CD4-positive, alpha-beta T cell (primary cell): ENCODE measurements at regions not wholly inside any gene's neighbourhood (a gene's known extent, or its start where the extent isn't known, plus 50 kb on each side); places are given as distances from the start of the nearest gene placed in this dataset.

Source experiments
- ATAC-seq: fragments of 200-7000 bp; cut with Tn5 transposase; one replicate; pipeline ENCODE4 v1.10.0; 2022; ENCODE audit warnings: mild to moderate bottlenecking; ENCODE audit not compliant: poor library complexity
- CTCF ChIA-PET: fragments of 350-600 bp; sonication (Branson Sonifier 250); formaldehyde crosslinking; loops from one replicate; lab custom pipeline; 2021; ENCODE audit warnings: antibody characterized with exemption, inconsistent platforms; lab: Charles Lee
- POLR2A ChIA-PET: fragments of 350-600 bp; sonication (Branson Sonifier 250); formaldehyde crosslinking; loops from one replicate; lab custom pipeline; 2021; ENCODE audit warnings: antibody characterized with exemption, inconsistent platforms; lab: Charles Lee
- DNase-seq, 14 experiments: peaks; one replicate each; pipeline ENCODE4 v3.0.0-alpha.2; 2013 to 2020; ENCODE audit warnings: mixed read lengths in 2 of 14
- H3K27ac ChIP-seq, 2 donors: one replicate each; pipeline versions ENCODE4 v1.5.1 to v1.7.0; 2013; ENCODE audit warnings: low read length in 2 of 2, low read depth in 1 of 2, mild to moderate bottlenecking in 1 of 2
- H3K27me3 ChIP-seq, 2 experiments: 1 replicate in 1 of 2; 2 replicates in 1 of 2; pipeline versions ENCODE4 v1.6.1 to v1.7.0; 2013; ENCODE audit warnings: low read length in 2 of 2, control low read depth in 1 of 2, mild to moderate bottlenecking in 1 of 2, moderate library complexity in 1 of 2; ENCODE audit not compliant: insufficient read depth in 2 of 2, control insufficient read depth in 1 of 2
- H3K36me3 ChIP-seq: one replicate; pipeline ENCODE4 v1.6.1; 2013; ENCODE audit warnings: low read length, control low read depth; ENCODE audit not compliant: insufficient read depth
- H3K4me1 ChIP-seq: one replicate; pipeline ENCODE4 v1.6.1; 2013; ENCODE audit warnings: low read length, control low read depth; ENCODE audit not compliant: insufficient read depth
- H3K4me3 ChIP-seq: one replicate; pipeline ENCODE4 v1.5.1; 2013; ENCODE audit warnings: mild to moderate bottlenecking, low read length, moderate library complexity
- H3K9me3 ChIP-seq, 2 experiments: 1 replicate in 1 of 2; 2 replicates in 1 of 2; pipeline versions ENCODE4 v1.6.1 to v1.7.0; 2013; ENCODE audit warnings: low read length in 2 of 2, mild to moderate bottlenecking in 2 of 2, control low read depth in 1 of 2, moderate library complexity in 1 of 2; ENCODE audit not compliant: control insufficient read depth in 1 of 2, insufficient read depth in 1 of 2
- H3K27ac Mint-ChIP-seq: one replicate; pipeline ENCODE4 v1.8.0; 2020; ENCODE audit warnings: mixed read lengths
- H3K27me3 Mint-ChIP-seq: one replicate; pipeline ENCODE4 v1.8.0; 2021; ENCODE audit warnings: mixed read lengths
- H3K36me3 Mint-ChIP-seq: one replicate; pipeline ENCODE4 v1.8.0; 2021; ENCODE audit warnings: low read depth, mixed read lengths
- H3K4me1 Mint-ChIP-seq: one replicate; pipeline ENCODE4 v1.8.0; 2021; ENCODE audit warnings: low read depth, mixed read lengths
- H3K4me3 Mint-ChIP-seq: one replicate; pipeline ENCODE4 v1.8.0; 2020; ENCODE audit warnings: mild to moderate bottlenecking, mixed read lengths
- H3K9me3 Mint-ChIP-seq: one replicate; pipeline ENCODE4 v1.8.0; 2020; ENCODE audit warnings: mixed read lengths
- CTCF ChIP-seq: fragments of 200-600 bp; IDR thresholded peaks from one replicate; pipeline ENCODE4 v1.8.0; 2022; ENCODE audit warnings: antibody characterized with exemption, mild to moderate bottlenecking
- intact Hi-C, 2 experiments: fragments of 100-400 bp; cut with DNase I in 1 of 2; cut with micrococcal nuclease in 1 of 2; formaldehyde crosslinking; loops; one replicate each; pipeline versions ENCODE4 v1.15.1 to v1.9.0; 2023 to 2025; cut with DNase I, micrococcal nuclease

- Mint-ChIP-seq H3K27me3 (no peaks in the 10 kb centered on the region), H3K4me3 (no peak overlapping the region), H3K36me3 (no peaks in the 10 kb centered on the region), H3K27ac (no peak overlapping the region), H3K9me3 (peaks cover 3% of the 10 kb centered on the region), H3K4me1 (no peaks in the 10 kb centered on the region)
- ChIA-PET CTCF (no interaction called here), POLR2A (no interaction called here)
- H3K36me3 ChIP-seq: no peaks in the 10 kb centered on the region
- H3K4me3 ChIP-seq: no peak overlapping the region
- H3K9me3 ChIP-seq: peaks cover 0 to 8% of the 10 kb centered on the region in 2 experiments
- TF ChIP-seq CTCF: no peak
- no peaks in the 10 kb centered on the region for H3K27me3 ChIP-seq
- ATAC-seq: no peak
- DNase-seq: no peak
- no peaks in the 10 kb centered on the region for H3K4me1 ChIP-seq
- no peak overlapping the region for H3K27ac ChIP-seq
- intact Hi-C loops: no loop called here
Measured at GRCh38 chr20:7257692-7258466, 490.4 kb downstream of the BMP2 start.

GRCh38 chr20:7262803-7263202, 495.3 kb downstream of the BMP2 start:
- POLR2A ChIA-PET: no interaction called here
- Mint-ChIP-seq H3K4me1 (no peaks in the 10 kb centered on the region), H3K27me3 (no peaks in the 10 kb centered on the region), H3K9me3 (peaks cover 7% of the 10 kb centered on the region), H3K4me3 (no peak overlapping the region), H3K36me3 (no peaks in the 10 kb centered on the region), H3K27ac (no peak overlapping the region)
- no peak overlapping the region for H3K4me3 ChIP-seq
- no peak overlapping the region for H3K27ac ChIP-seq
- no peaks in the 10 kb centered on the region for H3K36me3 ChIP-seq
- DNase-seq: no peak
- no peak for TF ChIP-seq CTCF
- no peaks in the 10 kb centered on the region for H3K27me3 ChIP-seq
- no peak for ATAC-seq
- intact Hi-C loops: no loop called here
- peaks cover 0 to 3% of the 10 kb centered on the region in 2 experiments for H3K9me3 ChIP-seq
- no peaks in the 10 kb centered on the region for H3K4me1 ChIP-seq
- CTCF ChIA-PET: no interaction called here

- H3K27me3 Mint-ChIP-seq: no peaks in the 10 kb centered on the region
- H3K27ac Mint-ChIP-seq: no peak overlapping the region
- peaks cover 0 to 3% of the 10 kb centered on the region in 2 experiments for H3K9me3 ChIP-seq
- intact Hi-C loops: no loop called here
- no peak for ATAC-seq
- H3K4me3 ChIP-seq: no peak overlapping the region
- H3K36me3 Mint-ChIP-seq: no peaks in the 10 kb centered on the region
- H3K4me1 ChIP-seq: no peaks in the 10 kb centered on the region
- no peak for DNase-seq
- no peak overlapping the region for H3K4me3 Mint-ChIP-seq
- H3K27ac ChIP-seq: no peak overlapping the region
- TF ChIP-seq CTCF: no peak
- H3K27me3 ChIP-seq: no peaks in the 10 kb centered on the region
- H3K36me3 ChIP-seq: no peaks in the 10 kb centered on the region
- POLR2A ChIA-PET: no interaction called here
- no peaks in the 10 kb centered on the region for H3K4me1 Mint-ChIP-seq
- CTCF ChIA-PET: no interaction called here
- peaks cover 7% of the 10 kb centered on the region for H3K9me3 Mint-ChIP-seq
Measured at GRCh38 chr20:7264137-7264536, 496.7 kb downstream of the BMP2 start.
